ENCODE measurements at regions not wholly inside any gene's neighbourhood (a gene's known extent, or its start where the extent isn't known, plus 50 kb on each side); places are given as distances from the start of the nearest gene placed in this dataset.

- BruUV-seq (replicated peaks): no TSS peak
- ChIA-PET POLR2A (no interaction called here), CTCF (ENCODE audit: unreplicated experiment) (no interaction called here)
These were observed 406.3 kb downstream of the NPIPA8 start for GRCh38 chr16:17930280-17930679.

GRCh38 chr16:17926866-17927399 lies 409.6 kb downstream of the NPIPA8 start:
- TF ChIP-seq CTCF (conservative IDR thresholded peaks at IDR 0.05; ENCODE audit: low read length): no peak
- TF ChIP-seq EZH2phosphoT487 (IDR thresholded peaks at IDR 0.05; ENCODE audit: borderline replicate concordance, low read depth, low read length): no peak
- Histone ChIP-seq H3K9me2 (ENCODE audit: insufficient read depth, low read length) (no peaks in the 10 kb centered on the region), H2AFZ (ENCODE audit: low read length) (no peak overlapping the region), H3K27ac (ENCODE audit: low read depth, low read length, poor library complexity, severe bottlenecking) (no peak overlapping the region), H3K4me3 (ENCODE audit: low read depth, low read length, poor library complexity, severe bottlenecking) (no peak overlapping the region), H3K4me1 (ENCODE audit: insufficient read depth, low read length, poor library complexity, severe bottlenecking) (no peaks in the 10 kb centered on the region), H3K9me3 (ENCODE audit: low read length) (no peaks in the 10 kb centered on the region), H4K20me1 (ENCODE audit: insufficient read depth, low read length) (no peaks in the 10 kb centered on the region), H3K36me3 (ENCODE audit: insufficient read depth, low read length) (no peaks in the 10 kb centered on the region), H3K4me2 (ENCODE audit: low read length) (no peak overlapping the region), H3K79me2 (ENCODE audit: insufficient read depth, low read depth, low read length) (no peaks in the 10 kb centered on the region)
- no TSS peak for BruUV-seq (replicated peaks)
- intact Hi-C loops (cut with micrococcal nuclease; ENCODE audit: unreplicated experiment): no loop called here
- no peak for DNase-seq (ENCODE audit: low spot score)
- ChIA-PET POLR2A (interaction anchor here (0.7 kb wide), 1 partner anchor 15 kb away, joined by 3 read pairs; no protein-coding TSS in a partner anchor), CTCF (ENCODE audit: unreplicated experiment) (no interaction called here)

More at GRCh38 chr16:17930280-17930679, 406.3 kb downstream of the NPIPA8 start:
- Histone ChIP-seq H3K9me3 (ENCODE audit: low read length) (no peaks in the 10 kb centered on the region), H3K4me1 (ENCODE audit: insufficient read depth, low read length, poor library complexity, severe bottlenecking) (no peaks in the 10 kb centered on the region), H3K9me2 (ENCODE audit: insufficient read depth, low read length) (no peaks in the 10 kb centered on the region), H2AFZ (ENCODE audit: low read length) (no peak overlapping the region), H3K36me3 (ENCODE audit: insufficient read depth, low read length) (no peaks in the 10 kb centered on the region), H3K27ac (ENCODE audit: low read depth, low read length, poor library complexity, severe bottlenecking) (no peak overlapping the region), H3K4me3 (ENCODE audit: low read depth, low read length, poor library complexity, severe bottlenecking) (no peak overlapping the region), H4K20me1 (ENCODE audit: insufficient read depth, low read length) (no peaks in the 10 kb centered on the region), H3K79me2 (ENCODE audit: insufficient read depth, low read depth, low read length) (no peaks in the 10 kb centered on the region), H3K4me2 (ENCODE audit: low read length) (no peak overlapping the region)
- intact Hi-C loops (cut with micrococcal nuclease; ENCODE audit: unreplicated experiment): no loop called here
- TF ChIP-seq CTCF (conservative IDR thresholded peaks at IDR 0.05; ENCODE audit: low read length) (no peak), EZH2phosphoT487 (IDR thresholded peaks at IDR 0.05; ENCODE audit: borderline replicate concordance, low read depth, low read length) (no peak)
- DNase-seq (ENCODE audit: low spot score): no peak

- H3K4me3 ChIP-seq (ENCODE audit: low read depth, low read length, poor library complexity, severe bottlenecking): no peak overlapping the region
- H4K20me1 ChIP-seq (ENCODE audit: insufficient read depth, low read length): no peaks in the 10 kb centered on the region
- no peaks in the 10 kb centered on the region for H3K4me1 ChIP-seq (ENCODE audit: insufficient read depth, low read length, poor library complexity, severe bottlenecking)
- no peaks in the 10 kb centered on the region for H3K79me2 ChIP-seq (ENCODE audit: insufficient read depth, low read depth, low read length)
- TF ChIP-seq EZH2phosphoT487 (IDR thresholded peaks at IDR 0.05; ENCODE audit: borderline replicate concordance, low read depth, low read length) (no peak), CTCF (conservative IDR thresholded peaks at IDR 0.05; ENCODE audit: low read length) (no peak)
- no peak overlapping the region for H3K27ac ChIP-seq (ENCODE audit: low read depth, low read length, poor library complexity, severe bottlenecking)
- H2AFZ ChIP-seq (ENCODE audit: low read length): no peak overlapping the region
- BruUV-seq (replicated peaks): no TSS peak
- no peaks in the 10 kb centered on the region for H3K36me3 ChIP-seq (ENCODE audit: insufficient read depth, low read length)
- ChIA-PET POLR2A (no interaction called here), CTCF (ENCODE audit: unreplicated experiment) (no interaction called here)
- no peak overlapping the region for H3K4me2 ChIP-seq (ENCODE audit: low read length)
- no peak for DNase-seq (ENCODE audit: low spot score)
- H3K9me2 ChIP-seq (ENCODE audit: insufficient read depth, low read length): no peaks in the 10 kb centered on the region
- intact Hi-C loops (cut with micrococcal nuclease; ENCODE audit: unreplicated experiment): no loop called here
- no peaks in the 10 kb centered on the region for H3K9me3 ChIP-seq (ENCODE audit: low read length)
These were observed 410.1 kb downstream of the NPIPA8 start for GRCh38 chr16:17926461-17926860.
